ENCODE measurements at regions not wholly inside any gene's neighbourhood (a gene's known extent, or its start where the extent isn't known, plus 50 kb on each side); places are given as distances from the start of the nearest gene placed in this dataset.

- Histone ChIP-seq H3K27me3 (ENCODE audit: insufficient read depth, low read depth) (no peaks in the 10 kb centered on the region), H2AFZ (ENCODE audit: low read depth) (no peak overlapping the region)
Observed at GRCh38 chr7:96933067-96933645, 72.2 kb upstream of the DLX6 start.

GRCh38 chr7:96936621-96937020, 68.7 kb upstream of the DLX6 start:
- no peaks in the 10 kb centered on the region for H3K27me3 ChIP-seq (ENCODE audit: insufficient read depth, low read depth)
- H4K20me1 ChIP-seq (ENCODE audit: insufficient read depth), result no peaks in the 10 kb centered on the region
- no peak overlapping the region for H3K4me2 ChIP-seq
- no peak overlapping the region for H3K27ac ChIP-seq
- H2AFZ ChIP-seq (ENCODE audit: low read depth), result no peak overlapping the region
- H3K79me2 ChIP-seq (ENCODE audit: insufficient read depth, low read depth), result no peaks in the 10 kb centered on the region
- no peaks in the 10 kb centered on the region for H3K4me1 ChIP-seq (ENCODE audit: low read depth, poor library complexity, severe bottlenecking)
- H3K9ac ChIP-seq, result no peak overlapping the region
- no peak for TF ChIP-seq CTCF (conservative IDR thresholded peaks at IDR 0.05; ENCODE audit: low read depth, low read length)
- no peaks in the 10 kb centered on the region for H3K36me3 ChIP-seq (ENCODE audit: insufficient read depth)
- no peak overlapping the region for H3K4me3 ChIP-seq (IDR thresholded peaks at IDR 0.05; ENCODE audit: insufficient read depth, low read depth, low read length)

More at GRCh38 chr7:96933067-96933645, 72.2 kb upstream of the DLX6 start:
- Histone ChIP-seq H3K36me3 (ENCODE audit: insufficient read depth) (no peaks in the 10 kb centered on the region), H3K4me2 (no peak overlapping the region), H3K4me3 (IDR thresholded peaks at IDR 0.05; ENCODE audit: insufficient read depth, low read depth, low read length) (no peak overlapping the region), H3K27ac (no peak overlapping the region), H4K20me1 (ENCODE audit: insufficient read depth) (no peaks in the 10 kb centered on the region), H3K79me2 (ENCODE audit: insufficient read depth, low read depth) (no peaks in the 10 kb centered on the region), H3K4me1 (ENCODE audit: low read depth, poor library complexity, severe bottlenecking) (no peaks in the 10 kb centered on the region), H3K9ac (no peak overlapping the region)
- no peak for TF ChIP-seq CTCF (conservative IDR thresholded peaks at IDR 0.05; ENCODE audit: low read depth, low read length)

- Histone ChIP-seq H3K4me1 (ENCODE audit: low read depth, poor library complexity, severe bottlenecking) (no peaks in the 10 kb centered on the region), H4K20me1 (ENCODE audit: insufficient read depth) (no peaks in the 10 kb centered on the region), H3K9ac (no peak overlapping the region), H3K27ac (no peak overlapping the region), H3K79me2 (ENCODE audit: insufficient read depth, low read depth) (no peaks in the 10 kb centered on the region), H3K27me3 (ENCODE audit: insufficient read depth, low read depth) (no peaks in the 10 kb centered on the region), H3K36me3 (ENCODE audit: insufficient read depth) (no peaks in the 10 kb centered on the region), H3K4me3 (IDR thresholded peaks at IDR 0.05; ENCODE audit: insufficient read depth, low read depth, low read length) (no peak overlapping the region), H2AFZ (ENCODE audit: low read depth) (no peak overlapping the region), H3K4me2 (no peak overlapping the region)
- no peak for TF ChIP-seq CTCF (conservative IDR thresholded peaks at IDR 0.05; ENCODE audit: low read depth, low read length)
Observed at GRCh38 chr7:96942112-96942511, 63.2 kb upstream of the DLX6 start.

- H3K4me2 ChIP-seq, result no peak overlapping the region
- no peak overlapping the region for H3K4me3 ChIP-seq (IDR thresholded peaks at IDR 0.05; ENCODE audit: insufficient read depth, low read depth, low read length)
- no peaks in the 10 kb centered on the region for H4K20me1 ChIP-seq (ENCODE audit: insufficient read depth)
- H3K4me1 ChIP-seq (ENCODE audit: low read depth, poor library complexity, severe bottlenecking), result no peaks in the 10 kb centered on the region
- H3K36me3 ChIP-seq (ENCODE audit: insufficient read depth), result no peaks in the 10 kb centered on the region
- H3K27ac ChIP-seq, result no peak overlapping the region
- no peak overlapping the region for H3K9ac ChIP-seq
- TF ChIP-seq CTCF (conservative IDR thresholded peaks at IDR 0.05; ENCODE audit: low read depth, low read length), result no peak
- H3K79me2 ChIP-seq (ENCODE audit: insufficient read depth, low read depth), result no peaks in the 10 kb centered on the region
- no peak overlapping the region for H2AFZ ChIP-seq (ENCODE audit: low read depth)
- no peaks in the 10 kb centered on the region for H3K27me3 ChIP-seq (ENCODE audit: insufficient read depth, low read depth)
Observed at GRCh38 chr7:96949766-96950165, 55.6 kb upstream of the DLX6 start.
